ENCODE measurements at regions not wholly inside any gene's neighbourhood (a gene's known extent, or its start where the extent isn't known, plus 50 kb on each side); places are given as distances from the start of the nearest gene placed in this dataset.

- Histone ChIP-seq H3K9me3 (ENCODE audit: control insufficient read depth in 2 of 2, insufficient read depth in 1 of 2, low read length in 1 of 2) (no peaks in the 10 kb centered on the region), H3K27ac (ENCODE audit: low read depth in 1 of 2, low read length in 1 of 2) (no peak overlapping the region), H3K4me1 (ENCODE audit: control insufficient read depth in 2 of 2, insufficient read depth in 2 of 2, low read length in 2 of 2) (no peaks in the 10 kb centered on the region), H3K27me3 (ENCODE audit: control insufficient read depth in 2 of 2, insufficient read depth in 1 of 2, low read length in 1 of 2) (no peaks in the 10 kb centered on the region), H3K36me3 (ENCODE audit: control insufficient read depth in 2 of 2, insufficient read depth in 2 of 2, low read length in 1 of 2) (no peaks in the 10 kb centered on the region), H3K4me3 (ENCODE audit: low read length in 2 of 2) (no peak overlapping the region)
- no peak for DNase-seq (ENCODE audit: low read depth in 6 of 9, low spot score in 9 of 9)
- WGBS = 95% methylated on average over 1 of the region's 1 CpG
Measured at GRCh38 chr2:7196883-7197282, 279.7 kb downstream of the RNF144A start.

- no peak for DNase-seq (ENCODE audit: low read depth in 6 of 9, low spot score in 9 of 9)
- 94% methylated on average over 6 of the region's 6 CpGs for WGBS
- Histone ChIP-seq H3K4me3 (ENCODE audit: low read length in 2 of 2) (no peak overlapping the region), H3K27ac (ENCODE audit: low read depth in 1 of 2, low read length in 1 of 2) (no peak overlapping the region), H3K4me1 (ENCODE audit: control insufficient read depth in 2 of 2, insufficient read depth in 2 of 2, low read length in 2 of 2) (no peaks in the 10 kb centered on the region), H3K36me3 (ENCODE audit: control insufficient read depth in 2 of 2, insufficient read depth in 2 of 2, low read length in 1 of 2) (no peaks in the 10 kb centered on the region), H3K9me3 (ENCODE audit: control insufficient read depth in 2 of 2, insufficient read depth in 1 of 2, low read length in 1 of 2) (no peaks in the 10 kb centered on the region), H3K27me3 (ENCODE audit: control insufficient read depth in 2 of 2, insufficient read depth in 1 of 2, low read length in 1 of 2) (no peaks in the 10 kb centered on the region)
Measured at GRCh38 chr2:7201851-7202250, 284.6 kb downstream of the RNF144A start.

- 2% methylated on average over 4 of the region's 4 CpGs for WGBS
- H3K27me3 ChIP-seq (ENCODE audit: control insufficient read depth in 2 of 2, insufficient read depth in 1 of 2, low read length in 1 of 2) = no peaks in the 10 kb centered on the region
- no peaks in the 10 kb centered on the region for H3K36me3 ChIP-seq (ENCODE audit: control insufficient read depth in 2 of 2, insufficient read depth in 2 of 2, low read length in 1 of 2)
- H3K4me3 ChIP-seq (ENCODE audit: low read length in 2 of 2) = no peak overlapping the region
- peak; percentile 27 to 75 (median 54) for DNase-seq (ENCODE audit: low read depth in 6 of 9, low spot score in 9 of 9)
- no peaks in the 10 kb centered on the region for H3K9me3 ChIP-seq (ENCODE audit: control insufficient read depth in 2 of 2, insufficient read depth in 1 of 2, low read length in 1 of 2)
- H3K27ac ChIP-seq (ENCODE audit: low read depth in 1 of 2, low read length in 1 of 2) = no peak overlapping the region
- H3K4me1 ChIP-seq (ENCODE audit: control insufficient read depth in 2 of 2, insufficient read depth in 2 of 2, low read length in 2 of 2) = no peaks in the 10 kb centered on the region
Measured at GRCh38 chr2:7203056-7203467, 285.9 kb downstream of the RNF144A start.

- no peak overlapping the region for H3K27ac ChIP-seq (ENCODE audit: low read depth in 1 of 2, low read length in 1 of 2)
- no peaks in the 10 kb centered on the region for H3K4me1 ChIP-seq (ENCODE audit: control insufficient read depth in 2 of 2, insufficient read depth in 2 of 2, low read length in 2 of 2)
- no peaks in the 10 kb centered on the region for H3K9me3 ChIP-seq (ENCODE audit: control insufficient read depth in 2 of 2, insufficient read depth in 1 of 2, low read length in 1 of 2)
- H3K4me3 ChIP-seq (ENCODE audit: low read length in 2 of 2) = no peak overlapping the region
- WGBS = 97% methylated on average over 9 of the region's 9 CpGs
- no peaks in the 10 kb centered on the region for H3K36me3 ChIP-seq (ENCODE audit: control insufficient read depth in 2 of 2, insufficient read depth in 2 of 2, low read length in 1 of 2)
- H3K27me3 ChIP-seq (ENCODE audit: control insufficient read depth in 2 of 2, insufficient read depth in 1 of 2, low read length in 1 of 2) = no peaks in the 10 kb centered on the region
- no peak for DNase-seq (ENCODE audit: low read depth in 6 of 9, low spot score in 9 of 9)
Measured at GRCh38 chr2:7205151-7205830, 288.1 kb downstream of the RNF144A start.

DNA sequence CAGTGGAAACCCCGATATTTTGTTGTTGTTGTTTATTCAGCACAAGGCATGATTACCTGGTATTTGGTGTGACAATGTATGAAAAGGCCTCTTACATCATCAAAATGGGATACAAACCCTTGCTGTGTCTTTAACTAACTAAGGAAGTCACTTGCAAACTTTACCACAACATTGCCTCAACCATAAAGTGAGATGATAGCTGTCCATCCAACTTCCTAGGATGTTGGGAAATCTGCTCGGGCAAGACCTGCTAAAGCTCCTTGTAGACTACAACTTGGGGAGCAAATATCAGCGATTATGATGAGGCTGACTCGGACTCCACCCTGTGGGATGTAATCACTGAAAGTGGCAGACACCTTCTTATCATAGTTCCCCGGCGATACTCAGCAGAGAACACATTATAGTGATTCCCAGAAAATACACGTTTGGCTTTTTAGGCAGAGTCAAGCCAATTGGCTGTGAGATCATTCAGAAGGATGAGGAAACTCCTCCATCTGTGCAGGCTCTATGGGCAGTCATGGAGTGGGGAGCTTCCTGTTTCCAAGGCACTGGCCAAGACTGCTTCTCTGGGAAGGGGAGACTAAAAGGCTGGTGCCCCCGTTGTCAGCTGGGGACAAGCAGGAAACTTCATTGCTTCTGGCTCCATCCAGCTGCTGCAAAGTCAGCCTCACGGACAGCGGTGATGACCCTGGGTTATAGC is 289.0 kb downstream of the RNF144A start:
- no peak for DNase-seq (ENCODE audit: low read depth in 6 of 9, low spot score in 9 of 9)
- Histone ChIP-seq H3K27me3 (ENCODE audit: control insufficient read depth in 2 of 2, insufficient read depth in 1 of 2, low read length in 1 of 2) (no peaks in the 10 kb centered on the region), H3K4me3 (ENCODE audit: low read length in 2 of 2) (no peak overlapping the region), H3K9me3 (ENCODE audit: control insufficient read depth in 2 of 2, insufficient read depth in 1 of 2, low read length in 1 of 2) (no peaks in the 10 kb centered on the region), H3K27ac (ENCODE audit: low read depth in 1 of 2, low read length in 1 of 2) (no peak overlapping the region), H3K4me1 (ENCODE audit: control insufficient read depth in 2 of 2, insufficient read depth in 2 of 2, low read length in 2 of 2) (no peaks in the 10 kb centered on the region), H3K36me3 (ENCODE audit: control insufficient read depth in 2 of 2, insufficient read depth in 2 of 2, low read length in 1 of 2) (no peaks in the 10 kb centered on the region)
- WGBS = 96% methylated on average over 10 of the region's 10 CpGs

DNA sequence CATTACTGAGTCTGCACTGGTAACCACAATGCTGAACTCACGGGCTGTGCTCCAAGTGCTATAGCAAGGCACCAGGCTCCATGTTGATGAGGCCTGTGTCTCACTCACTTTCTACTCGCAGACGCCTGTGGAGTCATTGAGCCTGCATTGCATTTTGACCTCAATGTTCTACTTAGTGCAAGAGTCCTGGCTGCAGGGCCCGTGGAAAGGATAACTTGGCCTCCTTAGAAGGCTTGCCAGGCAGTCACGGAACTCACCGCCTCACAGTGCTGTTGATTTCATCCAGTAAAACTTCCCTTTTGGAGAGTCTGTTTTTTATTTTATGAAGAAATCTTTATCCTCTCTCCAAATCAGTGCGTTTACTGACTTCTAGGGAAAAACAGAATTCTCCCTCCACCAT is 290.4 kb downstream of the RNF144A start:
- Histone ChIP-seq H3K27ac (ENCODE audit: low read depth in 1 of 2, low read length in 1 of 2) (no peak overlapping the region), H3K9me3 (ENCODE audit: control insufficient read depth in 2 of 2, insufficient read depth in 1 of 2, low read length in 1 of 2) (no peaks in the 10 kb centered on the region), H3K27me3 (ENCODE audit: control insufficient read depth in 2 of 2, insufficient read depth in 1 of 2, low read length in 1 of 2) (no peaks in the 10 kb centered on the region), H3K4me3 (ENCODE audit: low read length in 2 of 2) (no peak overlapping the region), H3K36me3 (ENCODE audit: control insufficient read depth in 2 of 2, insufficient read depth in 2 of 2, low read length in 1 of 2) (no peaks in the 10 kb centered on the region), H3K4me1 (ENCODE audit: control insufficient read depth in 2 of 2, insufficient read depth in 2 of 2, low read length in 2 of 2) (no peaks in the 10 kb centered on the region)
- 98% methylated on average over 7 of the region's 7 CpGs for WGBS
- DNase-seq (ENCODE audit: low read depth in 6 of 9, low spot score in 9 of 9) = no peak

GRCh38 chr2:7209757-7210555 is 292.7 kb downstream of the RNF144A start:
- Histone ChIP-seq H3K4me3 (ENCODE audit: low read length in 2 of 2) (no peak overlapping the region), H3K9me3 (ENCODE audit: control insufficient read depth in 2 of 2, insufficient read depth in 1 of 2, low read length in 1 of 2) (no peaks in the 10 kb centered on the region), H3K27me3 (ENCODE audit: control insufficient read depth in 2 of 2, insufficient read depth in 1 of 2, low read length in 1 of 2) (no peaks in the 10 kb centered on the region), H3K36me3 (ENCODE audit: control insufficient read depth in 2 of 2, insufficient read depth in 2 of 2, low read length in 1 of 2) (no peaks in the 10 kb centered on the region), H3K4me1 (ENCODE audit: control insufficient read depth in 2 of 2, insufficient read depth in 2 of 2, low read length in 2 of 2) (no peaks in the 10 kb centered on the region), H3K27ac (ENCODE audit: low read depth in 1 of 2, low read length in 1 of 2) (no peak overlapping the region)
- no peak for DNase-seq (ENCODE audit: low read depth in 6 of 9, low spot score in 9 of 9)
- 96% methylated on average over 5 of the region's 5 CpGs for WGBS

DNA sequence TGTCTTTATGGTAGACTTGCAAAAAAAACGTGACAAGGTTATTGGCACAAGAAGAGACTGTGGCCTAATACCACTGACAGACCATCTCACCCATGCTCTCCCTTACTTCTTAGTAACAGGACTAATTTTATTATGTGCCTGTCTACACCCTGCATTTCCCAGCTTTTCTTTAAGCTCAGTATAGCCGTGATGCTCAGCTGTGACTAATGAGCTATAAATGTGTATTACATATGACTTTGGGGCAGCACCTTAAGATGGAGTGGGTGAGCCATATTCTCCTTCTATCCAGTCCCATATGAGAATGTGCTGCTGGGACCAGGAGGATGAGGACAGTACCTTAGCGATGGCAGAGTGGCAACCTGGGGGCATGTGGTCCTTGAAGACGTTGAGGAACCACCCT is 293.5 kb downstream of the RNF144A start:
- no peak overlapping the region for H3K27ac ChIP-seq (ENCODE audit: low read depth in 1 of 2, low read length in 1 of 2)
- H3K4me1 ChIP-seq (ENCODE audit: control insufficient read depth in 2 of 2, insufficient read depth in 2 of 2, low read length in 2 of 2) = no peaks in the 10 kb centered on the region
- 75% methylated on average over 4 of the region's 4 CpGs for WGBS
- H3K9me3 ChIP-seq (ENCODE audit: control insufficient read depth in 2 of 2, insufficient read depth in 1 of 2, low read length in 1 of 2) = no peaks in the 10 kb centered on the region
- no peaks in the 10 kb centered on the region for H3K27me3 ChIP-seq (ENCODE audit: control insufficient read depth in 2 of 2, insufficient read depth in 1 of 2, low read length in 1 of 2)
- H3K36me3 ChIP-seq (ENCODE audit: control insufficient read depth in 2 of 2, insufficient read depth in 2 of 2, low read length in 1 of 2) = no peaks in the 10 kb centered on the region
- H3K4me3 ChIP-seq (ENCODE audit: low read length in 2 of 2) = no peak overlapping the region
- DNase-seq (ENCODE audit: low read depth in 6 of 9, low spot score in 9 of 9) = no peak

- Histone ChIP-seq H3K27ac (ENCODE audit: low read depth in 1 of 2, low read length in 1 of 2) (no peak overlapping the region), H3K9me3 (ENCODE audit: control insufficient read depth in 2 of 2, insufficient read depth in 1 of 2, low read length in 1 of 2) (no peaks in the 10 kb centered on the region), H3K36me3 (ENCODE audit: control insufficient read depth in 2 of 2, insufficient read depth in 2 of 2, low read length in 1 of 2) (no peaks in the 10 kb centered on the region), H3K27me3 (ENCODE audit: control insufficient read depth in 2 of 2, insufficient read depth in 1 of 2, low read length in 1 of 2) (no peaks in the 10 kb centered on the region), H3K4me3 (ENCODE audit: low read length in 2 of 2) (no peak overlapping the region), H3K4me1 (ENCODE audit: control insufficient read depth in 2 of 2, insufficient read depth in 2 of 2, low read length in 2 of 2) (no peaks in the 10 kb centered on the region)
- 70% methylated on average over 1 of the region's 1 CpG for WGBS
- no peak for DNase-seq (ENCODE audit: low read depth in 6 of 9, low spot score in 9 of 9)
Measured at GRCh38 chr2:7225848-7226247, 308.6 kb downstream of the RNF144A start.
